ENCODE measurements at regions not wholly inside any gene's neighbourhood (a gene's known extent, or its start where the extent isn't known, plus 50 kb on each side); places are given as distances from the start of the nearest gene placed in this dataset.

DNA sequence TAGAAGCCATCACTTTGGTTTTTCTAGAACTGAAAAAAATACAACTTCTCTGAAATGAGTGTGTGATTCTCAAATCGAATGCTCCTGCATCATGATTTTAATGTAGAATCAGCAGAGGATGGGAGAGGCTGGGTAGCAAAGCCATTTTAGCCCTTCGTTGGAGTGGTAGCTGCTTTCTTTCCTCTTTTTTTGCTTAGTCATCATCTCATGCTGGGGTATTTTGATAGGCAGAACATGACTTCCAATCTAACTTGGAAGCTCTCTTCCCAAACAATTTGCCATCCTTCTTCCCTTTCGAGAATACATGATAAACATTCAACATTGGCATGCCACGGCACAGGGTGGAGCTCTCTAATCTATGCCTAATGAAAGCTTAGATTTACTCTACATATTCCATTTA, 311.2 kb upstream of the LRATD1 start:
- no peak for TF ChIP-seq CTCF (optimal IDR thresholded peaks at IDR 0.05 in 1 of 3, IDR thresholded peaks at IDR 0.05 in 1 of 3, conservative IDR thresholded peaks at IDR 0.05 in 1 of 3; ENCODE audit: extremely low read depth in 1 of 3, insufficient read depth in 2 of 3, low read length in 3 of 3)
- no peak for TF ChIP-seq EZH2 (IDR thresholded peaks at IDR 0.05; ENCODE audit: low read length)
